ENCODE measurements at regions not wholly inside any gene's neighbourhood (a gene's known extent, or its start where the extent isn't known, plus 50 kb on each side); places are given as distances from the start of the nearest gene placed in this dataset.

DNA sequence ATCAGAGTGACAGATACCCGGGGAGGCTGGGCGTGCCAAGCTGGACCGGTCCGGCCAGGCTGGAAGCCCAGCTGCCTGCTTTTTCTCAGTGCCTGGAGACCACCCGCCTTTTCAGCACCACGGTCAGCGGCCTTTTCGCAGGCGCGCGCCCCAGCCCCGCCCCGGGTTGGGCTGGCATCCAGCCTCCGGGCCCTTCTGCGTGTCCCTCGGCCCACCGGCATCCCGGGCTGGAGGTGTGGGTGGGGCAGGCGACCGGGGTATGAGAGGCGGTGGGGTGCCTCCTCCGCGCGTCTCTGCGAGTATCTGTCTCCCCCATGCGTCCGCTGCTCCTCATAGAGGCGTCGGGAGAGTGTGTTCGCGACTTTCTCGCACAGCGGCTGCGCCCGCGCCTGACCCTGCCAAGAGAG, 102.5 kb downstream of the MRM1 start:
- peaks cover 0 to 7% (median 0%) of the 10 kb centered on the region in 4 donors for H3K4me1 ChIP-seq
- peak in 1 of 3 donors; percentile 63 for DNase-seq
- H3K27ac ChIP-seq = no peak overlapping the region
- H3K27me3 ChIP-seq = no peaks in the 10 kb centered on the region
- H3K36me3 ChIP-seq = no peaks in the 10 kb centered on the region
- no peaks in the 10 kb centered on the region for H3K9me3 ChIP-seq
- H3K4me3 ChIP-seq = no peak overlapping the region
- TF ChIP-seq CTCF (IDR thresholded peaks at IDR 0.05) (no peak), POLR2A (IDR thresholded peaks at IDR 0.05) (no peak)

DNA sequence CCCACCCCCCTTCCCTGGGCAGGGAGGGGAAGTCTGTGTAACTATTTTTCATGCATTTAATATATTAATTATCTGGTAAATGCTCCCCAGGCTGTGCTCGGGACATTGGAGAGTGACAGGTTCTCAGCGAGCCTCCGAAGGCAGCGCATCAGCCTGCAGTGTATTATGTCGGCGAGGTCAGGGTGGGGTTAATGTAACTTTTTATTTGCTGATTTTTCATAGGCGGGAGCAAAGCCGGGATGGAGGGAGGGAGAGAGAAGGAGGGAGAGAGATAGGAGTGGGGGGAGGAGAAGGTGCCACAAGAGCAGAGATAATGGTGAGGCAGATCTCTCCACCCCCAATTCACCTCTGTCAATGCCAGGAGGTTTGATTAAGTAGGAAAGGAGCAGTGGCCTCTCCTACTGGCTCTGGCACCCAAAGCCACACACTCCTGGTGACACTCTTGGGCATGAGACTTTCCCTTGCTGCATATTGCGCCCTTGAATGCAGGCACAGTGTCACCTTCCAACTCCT, 104.0 kb downstream of the MRM1 start:
- no peak for DNase-seq
- TF ChIP-seq POLR2A (IDR thresholded peaks at IDR 0.05) (no peak), CTCF (IDR thresholded peaks at IDR 0.05) (no peak)

DNA sequence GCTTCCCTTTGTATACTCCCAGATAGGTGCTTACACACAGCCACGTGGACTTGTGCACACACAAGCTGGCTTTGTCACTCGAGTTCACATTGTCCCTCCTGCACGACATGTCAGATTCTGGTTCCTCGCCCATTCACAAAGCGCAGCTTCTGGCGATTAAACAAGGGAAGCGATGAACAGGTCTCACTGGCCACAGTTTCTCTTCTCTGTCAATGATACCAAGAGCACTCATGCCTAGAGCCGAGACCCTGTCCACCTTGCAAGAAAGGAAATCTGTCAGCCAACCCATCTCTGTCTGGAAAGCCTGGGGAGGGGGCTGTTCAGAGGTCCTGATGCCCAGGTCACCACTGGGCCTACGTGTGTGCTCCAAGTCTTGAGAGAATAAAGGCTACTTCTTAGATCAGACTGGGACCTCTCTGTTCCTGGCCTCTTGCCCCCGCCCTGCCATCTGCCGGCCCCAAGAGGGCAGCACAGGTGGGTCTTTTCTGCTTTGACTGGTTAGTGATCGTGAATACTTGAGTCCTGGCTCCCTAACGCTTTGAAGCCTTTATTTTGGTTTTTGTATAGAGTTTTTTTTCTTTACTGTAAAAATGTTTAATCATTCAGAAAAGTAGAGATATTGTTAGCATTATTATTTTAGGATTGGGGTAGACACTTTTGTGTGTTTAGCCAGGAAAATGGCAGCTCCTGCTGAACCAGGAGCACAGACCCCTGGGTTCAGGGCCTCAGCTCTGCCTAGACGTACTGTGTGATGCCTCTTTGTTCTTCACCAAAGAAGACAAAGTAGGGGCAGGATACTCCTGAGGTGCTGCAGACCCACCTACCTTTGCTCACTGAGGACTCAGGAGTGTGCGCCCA, 104.7 kb downstream of the MRM1 start:
- DNase-seq = peak in 2 of 3 donors; percentile 27 to 68
- TF ChIP-seq CTCF (IDR thresholded peaks at IDR 0.05) (peak in 4 of 6 experiments; percentile 47 to 64 (median 59)), POLR2A (IDR thresholded peaks at IDR 0.05) (no peak)
- Histone ChIP-seq H3K9me3 (no peaks in the 10 kb centered on the region), H3K27me3 (no peaks in the 10 kb centered on the region), H3K4me3 (no peak overlapping the region), H3K36me3 (no peaks in the 10 kb centered on the region), H3K4me1 (peaks cover 0 to 7% (median 0%) of the 10 kb centered on the region in 4 donors), H3K27ac (no peak overlapping the region)

More for the DNA sequence above, 104.0 kb downstream of the MRM1 start:
- H3K27ac ChIP-seq = no peak overlapping the region
- no peaks in the 10 kb centered on the region for H3K36me3 ChIP-seq
- peaks cover 0 to 7% (median 0%) of the 10 kb centered on the region in 4 donors for H3K4me1 ChIP-seq
- no peaks in the 10 kb centered on the region for H3K9me3 ChIP-seq
- H3K27me3 ChIP-seq = no peaks in the 10 kb centered on the region
- no peak overlapping the region for H3K4me3 ChIP-seq

GRCh38 chr17:36707904-36708303, 106.5 kb downstream of the MRM1 start:
- Histone ChIP-seq H3K27me3 (no peaks in the 10 kb centered on the region), H3K27ac (no peak overlapping the region), H3K36me3 (no peaks in the 10 kb centered on the region), H3K4me1 (peaks cover 0 to 7% (median 0%) of the 10 kb centered on the region in 4 donors), H3K4me3 (no peak overlapping the region), H3K9me3 (no peaks in the 10 kb centered on the region)
- TF ChIP-seq POLR2A (IDR thresholded peaks at IDR 0.05) (no peak), CTCF (IDR thresholded peaks at IDR 0.05) (no peak)
- no peak for DNase-seq

DNA sequence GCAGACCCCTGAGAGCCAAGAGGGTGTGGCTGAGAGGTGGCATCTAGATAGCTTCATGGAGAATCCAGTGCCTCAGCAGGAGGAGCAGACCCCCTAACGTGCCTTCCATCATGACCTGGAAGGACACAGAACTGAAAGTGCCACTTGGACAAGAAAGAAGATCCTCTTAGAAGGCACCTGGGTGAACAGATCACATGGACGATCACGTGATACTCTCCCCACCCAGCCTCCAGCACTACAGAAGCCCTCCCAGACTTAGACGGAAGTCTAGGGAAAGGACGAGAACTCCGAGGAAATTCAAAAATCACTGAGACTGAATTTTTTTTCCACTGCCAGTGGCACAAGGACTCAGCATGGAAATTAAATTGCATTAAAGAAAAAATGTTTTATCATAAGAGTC, 113.4 kb downstream of the MRM1 start:
- Histone ChIP-seq H3K4me1 (no peaks in the 10 kb centered on the region), H3K36me3 (no peaks in the 10 kb centered on the region), H3K27me3 (no peaks in the 10 kb centered on the region), H3K4me3 (no peak overlapping the region), H3K27ac (no peak overlapping the region), H3K9me3 (no peaks in the 10 kb centered on the region)
- TF ChIP-seq CTCF (IDR thresholded peaks at IDR 0.05) (no peak), POLR2A (IDR thresholded peaks at IDR 0.05) (no peak)
- DNase-seq = no peak

All from Peyer's patch (tissue), 4 donors.